CD14-positive monocyte (primary cell): ENCODE measurements at regions not wholly inside any gene's neighbourhood (a gene's known extent, or its start where the extent isn't known, plus 50 kb on each side); places are given as distances from the start of the nearest gene placed in this dataset.

ENCODE experiments used
- DNase-seq, 3 donors: peaks; one replicate each; pipeline ENCODE4 v3.0.0-alpha.2; 2011 to 2022
- H2AFZ ChIP-seq: 2 replicates; pipeline ENCODE4 v1.6.0; 2012; ENCODE audit warnings: mild to moderate bottlenecking, low read depth, low read length, inconsistent platforms; ENCODE audit not compliant: insufficient read depth, poor library complexity, severe bottlenecking
- H3K27ac ChIP-seq, 2 donors: 1 replicate in 1 of 2; 2 replicates in 1 of 2; pipeline ENCODE4 v1.5.1; 2012 to 2013; ENCODE audit warnings: low read length in 2 of 2, control low read depth in 1 of 2, inconsistent platforms in 1 of 2, low read depth in 1 of 2, mild to moderate bottlenecking in 1 of 2
- H3K27me3 ChIP-seq, 2 donors: one replicate each; pipeline versions ENCODE4 v1.6.0 to v1.6.1; 2011 to 2013; ENCODE audit warnings: low read length in 2 of 2; ENCODE audit not compliant: control insufficient read depth in 2 of 2, insufficient read depth in 2 of 2
- H3K36me3 ChIP-seq, 2 donors: replicated peaks in 1 of 2; 1 replicate in 1 of 2; 2 replicates in 1 of 2; pipeline versions ENCODE4 v1.5.1 to v1.6.1; 2012 to 2013; ENCODE audit warnings: low read length in 2 of 2, control low read depth in 1 of 2, inconsistent platforms in 1 of 2, mild to moderate bottlenecking in 1 of 2; ENCODE audit not compliant: insufficient read depth in 2 of 2, control insufficient read depth in 1 of 2
- H3K4me1 ChIP-seq, 2 donors: 1 replicate in 1 of 2; 2 replicates in 1 of 2; pipeline versions ENCODE4 v1.5.1 to v1.6.1; 2012 to 2013; ENCODE audit warnings: low read length in 2 of 2, control low read depth in 1 of 2, inconsistent platforms in 1 of 2, mild to moderate bottlenecking in 1 of 2, moderate library complexity in 1 of 2; ENCODE audit not compliant: insufficient read depth in 2 of 2, control insufficient read depth in 1 of 2
- H3K4me2 ChIP-seq: replicated peaks from 2 replicates; pipeline ENCODE3; 2012; ENCODE audit warnings: low read length, moderate library complexity, mild to moderate bottlenecking; ENCODE audit not compliant: poor library complexity, severe bottlenecking; ENCODE audit errors: extremely low read depth
- H3K4me3 ChIP-seq, 3 experiments: fragments of 200-600 bp in 1 of 3; sonication (generic) in 1 of 3; replicated peaks in 1 of 3; 1 replicate in 2 of 3; 2 replicates in 1 of 3; pipeline ENCODE4 v1.5.1; 2011 to 2013; ENCODE audit warnings: low read length in 3 of 3, mild to moderate bottlenecking in 3 of 3, control low read depth in 2 of 3, low read depth in 2 of 3, inconsistent platforms in 1 of 3, moderate library complexity in 1 of 3
- H3K79me2 ChIP-seq: 2 replicates; pipeline ENCODE4 v1.6.0; 2012; ENCODE audit warnings: mild to moderate bottlenecking, control low read depth, inconsistent platforms, low read length, moderate library complexity; ENCODE audit not compliant: insufficient read depth
- H3K9ac ChIP-seq: 2 replicates; pipeline ENCODE4 v1.6.0; 2017; ENCODE audit warnings: low read length, mild to moderate bottlenecking; ENCODE audit not compliant: insufficient read depth, poor library complexity, severe bottlenecking
- H3K9me3 ChIP-seq, 2 donors: replicated peaks in 1 of 2; 1 replicate in 1 of 2; 2 replicates in 1 of 2; pipeline versions ENCODE4 v1.5.1 to v1.6.1; 2012 to 2013; ENCODE audit warnings: low read length in 2 of 2, control low read depth in 1 of 2; ENCODE audit not compliant: control insufficient read depth in 1 of 2, insufficient read depth in 1 of 2
- H4K20me1 ChIP-seq: 2 replicates; pipeline ENCODE4 v1.6.0; 2012; ENCODE audit warnings: mild to moderate bottlenecking, low read length, control low read depth, moderate library complexity; ENCODE audit not compliant: insufficient read depth
- H3K27ac Mint-ChIP-seq, 7 donors: one replicate each; pipeline ENCODE4 v1.8.0; 2020; ENCODE audit warnings: mild to moderate bottlenecking in 7 of 7, mixed read lengths in 7 of 7, moderate library complexity in 6 of 7, inconsistent platforms in 2 of 7
- H3K27me3 Mint-ChIP-seq, 3 donors: one replicate each; pipeline ENCODE4 v1.8.0; 2021 to 2022; ENCODE audit warnings: low read depth in 3 of 3, mild to moderate bottlenecking in 3 of 3, mixed read lengths in 3 of 3, moderate library complexity in 3 of 3, inconsistent platforms in 1 of 3
- H3K36me3 Mint-ChIP-seq, 2 donors: one replicate each; pipeline ENCODE4 v1.8.0; 2020; ENCODE audit warnings: mixed read lengths in 2 of 2, inconsistent platforms in 1 of 2, mild to moderate bottlenecking in 1 of 2
- H3K4me1 Mint-ChIP-seq: one replicate; pipeline ENCODE4 v1.8.0; 2020; ENCODE audit warnings: mild to moderate bottlenecking, mixed read lengths
- H3K4me3 Mint-ChIP-seq, 2 donors: one replicate each; pipeline ENCODE4 v1.8.0; 2020; ENCODE audit warnings: mild to moderate bottlenecking in 2 of 2, mixed read lengths in 2 of 2, moderate library complexity in 1 of 2
- H3K9me3 Mint-ChIP-seq, 7 donors: one replicate each; pipeline ENCODE4 v1.8.0; 2020 to 2022; ENCODE audit warnings: mixed read lengths in 7 of 7, mild to moderate bottlenecking in 6 of 7, moderate library complexity in 6 of 7, inconsistent platforms in 2 of 7
- CTCF ChIP-seq: fragments of 200-600 bp; IDR thresholded peaks from one replicate; pipeline ENCODE4 v1.8.0; 2022; ENCODE audit warnings: antibody characterized with exemption, mild to moderate bottlenecking
- WGBS: methylation state at CpG from one replicate; pipeline ENCODE4 v1.1.5; 2013; ENCODE audit warnings: missing lambda C conversion rate; ENCODE audit not compliant: insufficient coverage; 5-methylcytosine and 5-hydroxymethylcytosine counted together
- intact Hi-C, 2 donors: fragments of 100-400 bp; cut with micrococcal nuclease; formaldehyde crosslinking; loops; one replicate each; pipeline versions ENCODE4 v1.15.0 to v1.15.1; 2023

DNA sequence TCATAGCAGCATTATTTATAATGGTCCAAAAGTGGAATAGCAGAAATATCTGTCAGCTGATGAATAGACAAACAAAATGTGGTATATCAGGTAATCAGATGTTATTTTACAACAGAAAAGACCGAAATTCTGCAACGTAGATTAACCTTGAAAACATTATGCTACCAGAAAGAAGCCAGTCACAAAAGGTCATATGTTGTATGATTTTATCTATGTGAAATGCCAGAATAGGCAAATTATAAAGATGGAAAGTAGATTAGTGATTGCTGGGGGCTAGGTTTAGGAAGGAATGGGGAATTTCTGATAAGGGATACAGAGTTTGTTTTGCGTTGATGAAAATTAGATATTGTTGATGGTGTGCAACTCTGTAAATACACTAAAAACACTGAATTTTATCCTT is 165.0 kb upstream of the STMND1 start:
- Mint-ChIP-seq H3K27ac (no peak overlapping the region), H3K4me3 (no peak overlapping the region), H3K4me1 (no peaks in the 10 kb centered on the region), H3K9me3 (peaks cover 0 to 1% (median 0%) of the 10 kb centered on the region in 7 donors), H3K27me3 (peaks cover 3 to 12% (median 3%) of the 10 kb centered on the region in 3 donors), H3K36me3 (no peaks in the 10 kb centered on the region)
- Histone ChIP-seq H3K4me1 (no peaks in the 10 kb centered on the region), H3K9ac (no peak overlapping the region), H3K9me3 (no peaks in the 10 kb centered on the region), H3K79me2 (no peaks in the 10 kb centered on the region), H3K4me3 (no peak overlapping the region), H2AFZ (no peak overlapping the region), H3K36me3 (no peaks in the 10 kb centered on the region), H3K27ac (no peak overlapping the region), H4K20me1 (no peaks in the 10 kb centered on the region), H3K27me3 (peaks cover 2 to 5% of the 10 kb centered on the region in 2 donors), H3K4me2 (no peak overlapping the region)
- DNase-seq, result no peak
- intact Hi-C loops, result no loop called here
- TF ChIP-seq CTCF, result no peak
- WGBS, result no CpG with 5 or more reads among the region's 3 CpGs

DNA sequence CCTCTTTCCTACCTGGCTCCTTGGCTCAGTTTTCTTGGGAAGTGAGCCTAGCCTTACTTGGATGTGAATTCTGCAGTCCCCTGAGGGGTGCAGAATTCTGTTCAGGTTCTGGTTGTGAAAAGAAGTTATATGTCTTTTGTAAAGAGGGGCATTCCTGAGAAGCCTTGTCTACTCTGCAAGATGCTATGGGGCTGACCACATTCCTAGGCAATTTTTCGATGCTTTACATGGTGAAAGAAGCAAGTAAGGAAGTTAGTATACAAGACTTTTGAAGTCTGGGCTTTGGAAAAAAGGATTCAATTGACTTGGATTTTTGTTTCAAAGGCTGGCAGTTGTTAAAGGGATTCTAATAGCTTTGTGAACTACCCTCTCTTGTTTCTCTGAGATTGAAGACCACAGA is 167.9 kb upstream of the STMND1 start:
- H3K27ac Mint-ChIP-seq, result no peak overlapping the region
- 100% methylated on average over 1 of the region's 1 CpG for WGBS
- no peak overlapping the region for H3K4me3 ChIP-seq
- no peak overlapping the region for H3K4me3 Mint-ChIP-seq
- H3K27me3 ChIP-seq, result peaks cover 2 to 5% of the 10 kb centered on the region in 2 donors
- peaks cover 0 to 2% (median 0%) of the 10 kb centered on the region in 7 donors for H3K9me3 Mint-ChIP-seq
- H3K27ac ChIP-seq, result no peak overlapping the region
- intact Hi-C loops, result no loop called here
- no peaks in the 10 kb centered on the region for H4K20me1 ChIP-seq
- no peak for DNase-seq
- no peaks in the 10 kb centered on the region for H3K4me1 Mint-ChIP-seq
- H3K9me3 ChIP-seq, result no peaks in the 10 kb centered on the region
- no peak overlapping the region for H3K9ac ChIP-seq
- H3K27me3 Mint-ChIP-seq, result peaks cover 3 to 10% (median 3%) of the 10 kb centered on the region in 3 donors
- H3K79me2 ChIP-seq, result no peaks in the 10 kb centered on the region
- H3K4me2 ChIP-seq, result no peak overlapping the region
- H3K36me3 ChIP-seq, result no peaks in the 10 kb centered on the region
- H3K36me3 Mint-ChIP-seq, result no peaks in the 10 kb centered on the region
- no peaks in the 10 kb centered on the region for H3K4me1 ChIP-seq
- H2AFZ ChIP-seq, result no peak overlapping the region
- TF ChIP-seq CTCF, result no peak
